SK-N-DZ (cell line): ENCODE measurements at regions not wholly inside any gene's neighbourhood (a gene's known extent, or its start where the extent isn't known, plus 50 kb on each side); places are given as distances from the start of the nearest gene placed in this dataset.

Experiments used
- DNase-seq: peaks from one replicate; pipeline ENCODE4 v3.0.0-alpha.2; 2015; ENCODE audit warnings: low spot score

DNA sequence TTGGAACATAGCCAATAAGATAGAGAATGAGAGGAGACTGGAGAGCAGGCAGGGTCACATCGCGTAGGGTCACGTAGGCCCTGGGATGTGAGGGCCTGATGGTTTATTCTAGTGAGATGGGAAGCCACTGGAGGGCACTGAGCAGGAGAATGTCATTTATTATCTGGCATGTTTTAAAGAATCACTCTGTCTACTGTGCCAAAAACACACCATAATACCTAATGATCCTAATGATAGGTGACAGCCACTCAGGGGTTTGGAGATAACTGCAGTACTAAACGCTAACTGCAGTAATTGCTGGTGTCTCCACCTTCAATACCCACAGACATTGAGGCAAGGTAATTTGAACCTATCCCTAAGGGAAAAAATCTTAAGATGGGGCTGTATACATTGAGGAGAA lies 185.4 kb downstream of the TTLL7 start:
- DNase-seq = peak; percentile 78

DNA sequence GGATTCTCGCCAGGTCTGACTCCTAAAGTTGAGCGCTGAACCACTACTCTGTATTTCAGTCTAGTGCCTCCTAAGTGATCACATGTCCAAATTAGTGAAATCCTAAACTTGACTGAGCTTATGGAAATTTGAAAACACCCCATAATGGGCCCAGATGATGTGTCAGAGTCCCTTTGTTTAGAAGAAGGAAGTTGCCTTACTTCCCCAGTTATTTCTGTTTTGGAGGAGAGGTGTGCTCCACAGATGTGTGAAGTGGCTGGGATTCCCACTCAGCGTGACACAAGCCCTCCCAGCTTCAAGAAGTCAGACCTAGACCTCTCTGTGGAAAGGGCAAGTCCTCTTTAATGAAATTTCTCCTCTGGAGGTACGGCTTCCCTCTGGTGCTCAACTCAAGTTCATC lies 188.8 kb downstream of the TTLL7 start:
- DNase-seq = no peak

GRCh38 chr1:83808536-83808935 lies 190.4 kb downstream of the TTLL7 start:
- no peak for DNase-seq

DNA sequence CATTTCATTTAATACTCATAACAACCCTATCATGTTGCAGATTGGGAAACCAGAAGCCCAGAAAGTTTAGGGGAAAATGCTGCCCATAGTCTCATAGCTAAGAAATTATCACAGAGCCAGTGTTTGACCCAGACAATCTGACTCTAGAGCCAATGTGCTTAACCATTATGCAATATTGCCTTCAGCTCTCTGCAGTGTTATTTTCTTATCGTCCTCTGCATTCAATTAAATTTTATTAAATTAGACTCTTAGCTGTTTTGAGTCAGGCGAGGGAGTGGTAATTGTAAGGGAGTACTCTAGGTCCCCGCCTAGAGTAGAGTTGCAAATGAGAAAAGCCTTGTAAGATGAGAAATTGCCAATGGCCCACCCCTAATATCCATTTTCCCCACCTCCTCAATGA lies 191.1 kb downstream of the TTLL7 start:
- peak; percentile 11 for DNase-seq

DNA sequence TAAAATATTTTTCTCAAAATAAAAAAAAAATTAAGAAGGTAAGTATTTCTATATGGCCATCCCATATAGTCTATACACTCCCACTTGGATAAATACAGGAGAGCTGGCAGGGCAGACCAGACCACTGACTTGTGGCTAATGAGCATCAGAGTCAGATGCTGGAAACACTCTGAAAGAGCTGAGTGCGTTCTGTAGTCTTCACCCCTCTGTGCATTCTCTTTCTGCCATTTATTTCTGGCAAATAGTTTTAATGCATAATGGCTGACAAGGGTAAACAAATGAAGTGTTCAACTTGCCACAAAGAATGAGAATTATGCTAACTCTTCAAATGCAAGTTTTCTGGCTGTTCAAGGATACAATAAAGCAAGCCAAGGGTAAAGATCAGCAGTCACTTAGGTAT lies 191.7 kb downstream of the TTLL7 start:
- DNase-seq = no peak

DNA sequence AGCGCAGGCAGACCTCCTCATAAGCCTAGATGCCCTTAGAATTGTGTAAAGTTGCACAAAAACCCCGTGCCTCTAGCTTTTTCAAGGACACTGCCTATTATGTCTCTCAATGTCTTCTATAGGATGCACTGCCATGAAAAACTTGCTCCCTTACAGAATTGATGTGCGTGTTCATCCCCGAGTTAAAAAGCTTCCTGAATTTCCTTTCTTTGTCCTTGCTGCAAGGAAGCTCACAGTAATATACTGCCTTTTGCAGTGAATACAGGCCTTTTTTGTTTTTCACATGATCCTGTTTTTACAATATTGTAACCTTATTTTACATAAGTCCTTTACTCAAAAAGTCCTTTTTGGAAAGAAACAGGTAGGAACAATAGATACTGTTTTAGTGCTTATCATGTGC lies 193.0 kb downstream of the TTLL7 start:
- no peak for DNase-seq

DNA sequence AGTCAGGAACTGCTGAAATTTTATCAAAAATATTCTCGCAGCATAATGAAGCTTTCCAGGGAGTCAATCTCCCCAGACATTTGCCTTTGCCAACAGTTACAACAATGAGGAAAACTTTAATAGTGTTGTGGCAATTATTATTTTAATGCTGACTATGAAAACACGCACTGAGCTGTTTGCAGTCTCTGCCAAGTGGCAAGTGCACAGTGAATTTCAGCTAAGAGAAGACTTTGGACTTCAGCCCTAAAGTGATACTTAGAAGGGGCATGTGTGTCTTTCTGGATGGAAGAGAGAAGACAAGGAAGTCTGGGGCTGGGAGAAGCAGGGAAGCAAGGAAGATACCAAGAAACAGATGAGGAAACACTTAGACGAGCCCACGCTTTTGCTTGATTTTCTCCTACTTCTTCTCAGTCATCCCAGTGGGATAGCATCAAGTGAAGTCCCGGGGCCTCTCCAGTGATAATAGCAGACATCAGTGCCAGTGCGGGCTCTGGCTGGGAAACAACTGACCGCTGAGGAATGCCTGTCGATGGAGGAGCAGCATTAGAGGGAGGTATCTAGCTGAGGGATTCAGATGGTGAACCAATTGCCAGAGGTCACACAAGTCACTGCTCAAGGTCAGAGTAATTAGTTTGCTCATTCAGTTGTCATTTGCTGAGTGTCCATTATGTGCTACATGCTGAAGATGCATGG lies 196.3 kb downstream of the TTLL7 start:
- DNase-seq = no peak

GRCh38 chr1:83802023-83802422 lies 196.9 kb downstream of the TTLL7 start:
- DNase-seq = no peak

DNA sequence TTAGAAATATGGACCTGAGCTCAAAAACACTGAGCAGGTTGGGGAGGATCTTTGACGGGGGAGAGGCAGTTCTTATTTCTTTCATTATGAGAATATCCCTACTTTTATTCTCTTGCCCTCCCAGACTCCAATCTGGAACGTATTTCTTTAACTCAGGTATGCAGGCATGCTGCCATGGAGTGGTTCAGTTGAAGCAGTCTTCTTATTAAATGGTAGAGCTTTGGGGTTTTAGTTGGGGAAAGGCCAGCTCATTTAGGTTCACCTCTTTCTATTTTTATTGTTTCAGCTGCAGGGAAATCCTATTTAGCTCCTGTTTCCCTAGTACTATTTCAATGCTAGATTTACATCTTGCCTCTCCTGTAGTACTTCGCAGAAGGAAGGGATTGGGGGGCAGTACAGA lies 198.9 kb downstream of the TTLL7 start:
- DNase-seq = no peak

GRCh38 chr1:83799594-83799993 lies 199.3 kb downstream of the TTLL7 start:
- no peak for DNase-seq

DNA sequence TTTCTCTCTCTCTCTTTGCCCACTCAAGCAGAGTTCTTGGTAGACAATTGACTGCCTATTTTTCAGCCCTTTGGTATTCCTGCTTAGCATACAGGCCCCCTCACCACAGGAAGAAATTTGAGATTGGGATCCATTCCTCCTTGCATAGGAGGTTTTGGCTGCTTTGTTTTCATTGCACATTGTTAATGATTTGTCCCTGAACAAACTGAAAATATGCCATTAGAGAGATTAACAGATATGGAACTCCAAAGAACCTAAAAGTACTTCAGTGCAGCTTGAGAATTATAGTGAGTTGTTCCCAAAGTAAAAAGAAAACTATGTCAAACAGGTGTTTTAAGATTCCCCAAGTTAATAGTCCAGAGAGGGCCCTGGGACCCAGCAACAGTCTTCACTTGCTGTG lies 200.0 kb downstream of the TTLL7 start:
- DNase-seq = no peak

GRCh38 chr1:83796409-83796808 lies 202.5 kb downstream of the TTLL7 start:
- no peak for DNase-seq

DNA sequence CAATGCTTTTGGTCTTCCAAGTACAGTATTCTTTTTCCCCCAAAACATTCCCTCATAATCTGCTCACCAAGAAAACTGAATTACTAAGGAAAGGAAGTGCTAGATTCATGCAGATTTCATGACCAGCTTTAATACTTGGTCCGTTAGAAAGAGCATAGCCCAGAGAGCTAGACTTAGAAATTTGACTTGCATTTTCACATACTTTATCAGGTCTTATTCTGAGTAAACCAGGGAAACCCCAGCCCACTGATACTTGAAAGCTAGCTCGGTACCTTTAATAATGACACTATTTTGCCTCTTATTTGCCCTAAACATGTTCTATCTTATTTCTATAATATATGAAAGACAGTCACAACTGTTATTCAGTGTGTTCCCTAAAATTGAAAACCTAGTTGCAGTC lies 204.5 kb downstream of the TTLL7 start:
- no peak for DNase-seq

DNA sequence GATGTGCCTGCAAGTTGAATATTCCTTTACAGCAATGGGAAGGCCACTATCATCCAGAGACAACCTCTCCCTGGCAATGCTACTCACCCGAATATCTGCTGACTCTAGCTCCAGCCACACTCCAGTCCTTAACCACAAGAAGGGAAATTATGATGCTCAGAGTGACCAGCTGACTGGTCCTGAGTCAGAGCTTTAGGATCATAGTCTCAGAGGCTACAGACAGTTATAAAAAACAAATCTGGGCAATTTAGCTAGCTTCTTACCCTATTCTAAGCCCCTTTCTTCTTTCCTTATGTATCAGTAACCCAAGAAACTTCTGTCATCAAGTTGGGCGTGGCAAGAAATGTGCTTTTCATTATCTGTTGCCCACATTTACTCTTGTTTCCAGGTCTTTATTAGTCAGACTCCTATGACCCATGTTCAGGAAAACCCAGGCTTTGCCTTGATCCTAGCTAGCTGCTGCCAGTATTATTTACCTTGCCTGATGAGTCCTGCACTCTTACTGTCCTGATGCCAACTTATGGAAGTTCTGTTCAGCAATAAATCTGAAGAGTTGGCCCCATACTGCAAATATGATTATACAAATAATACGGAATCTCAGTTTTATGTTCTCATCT lies 207.0 kb downstream of the TTLL7 start:
- no peak for DNase-seq

DNA sequence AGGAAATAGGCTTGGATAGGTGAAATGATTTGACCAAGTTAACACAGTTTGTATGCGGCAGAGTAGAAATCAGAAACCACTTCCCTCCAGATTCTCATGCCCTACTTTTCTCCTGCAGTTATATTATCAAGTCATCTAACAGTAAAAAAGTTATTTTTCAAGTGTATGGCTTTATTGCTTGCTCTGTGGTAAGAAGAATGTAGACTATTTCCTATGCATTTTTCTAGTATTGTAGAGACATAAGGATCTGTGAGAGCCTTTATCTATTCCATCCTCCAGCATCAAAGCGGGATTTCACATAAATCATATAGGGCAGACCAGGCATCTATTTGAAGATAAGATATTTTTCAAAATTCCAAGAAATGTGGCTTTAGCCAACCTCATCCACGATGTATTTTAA lies 208.5 kb downstream of the TTLL7 start:
- no peak for DNase-seq

DNA sequence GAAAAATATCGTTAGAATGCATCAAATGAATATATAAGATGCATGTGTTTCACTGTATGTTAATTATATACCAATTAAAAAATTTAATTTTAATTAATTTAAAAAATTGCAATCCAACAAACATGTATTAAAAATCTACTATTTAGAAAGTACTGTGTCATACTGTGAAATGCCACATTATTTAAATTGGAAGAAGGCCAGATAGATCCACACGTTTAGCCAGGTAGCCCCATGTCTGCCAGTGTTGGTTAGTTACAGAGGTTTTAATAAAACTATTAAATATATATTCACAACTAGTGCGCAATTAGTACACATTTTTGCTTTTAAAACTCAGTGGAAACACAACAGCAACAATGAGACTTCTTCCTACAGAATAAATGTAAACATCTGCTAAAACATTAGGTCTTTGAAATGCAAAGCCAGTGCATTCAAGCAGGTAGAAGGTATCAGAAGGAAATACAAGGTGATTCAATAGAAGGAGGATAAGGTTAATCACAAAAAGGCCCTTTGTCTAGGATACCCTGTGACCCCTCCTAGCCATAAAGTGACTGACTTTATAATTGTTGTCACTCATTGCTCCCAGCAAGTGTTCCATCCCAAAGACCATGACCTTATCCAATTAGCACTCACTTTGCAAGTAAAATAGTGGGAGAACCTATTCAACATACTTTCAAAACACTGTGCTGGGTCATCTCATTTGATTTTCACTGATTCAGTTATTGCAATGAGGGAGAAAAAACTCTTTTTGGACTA lies 211.5 kb downstream of the TTLL7 start:
- DNase-seq = no peak

GRCh38 chr1:83781667-83782066 lies 217.3 kb downstream of the TTLL7 start:
- DNase-seq = no peak

- DNase-seq = no peak
Observed at GRCh38 chr1:83779565-83779964, 219.4 kb downstream of the TTLL7 start.

- DNase-seq = no peak
Observed at GRCh38 chr1:83777758-83778101, 221.2 kb downstream of the TTLL7 start.

DNA sequence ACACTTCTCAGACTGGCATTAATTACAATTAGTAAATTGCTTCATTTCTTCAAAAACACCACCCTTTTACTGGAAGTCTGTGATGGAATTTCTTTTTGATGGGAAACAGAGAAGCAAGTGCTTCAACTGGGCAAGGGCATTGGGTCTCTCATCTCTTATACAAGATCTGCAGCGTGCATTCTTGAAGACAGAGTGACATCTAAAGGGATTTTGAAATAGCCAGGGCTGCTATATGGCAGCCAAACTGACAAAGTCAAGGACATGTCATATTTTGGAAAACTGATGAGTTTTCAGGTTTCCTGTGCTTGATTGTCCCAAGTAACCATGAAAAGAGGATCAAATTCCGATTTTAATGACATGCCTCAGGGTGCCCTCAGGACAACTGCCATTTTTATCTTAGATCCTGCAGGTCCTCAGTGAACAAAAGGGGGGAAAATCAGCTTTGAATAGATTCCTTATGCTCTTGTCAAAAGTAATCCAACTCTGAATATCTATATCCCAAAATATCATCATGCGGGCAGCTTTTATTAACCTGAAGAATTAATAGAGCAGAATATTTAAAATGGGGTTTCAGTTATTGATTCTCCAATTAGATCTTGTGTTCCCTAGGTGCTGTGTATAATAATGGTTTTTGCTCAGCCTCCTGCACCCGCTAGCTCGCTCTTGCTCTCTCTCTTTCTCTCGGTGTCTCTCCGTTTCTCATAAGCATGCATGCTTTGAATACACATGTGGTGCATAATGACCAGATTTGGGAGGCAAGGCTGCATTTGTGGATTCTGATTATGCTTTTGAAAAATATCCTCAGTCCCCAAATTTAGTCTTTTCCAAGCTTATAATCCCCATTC lies 221.8 kb downstream of the TTLL7 start:
- no peak for DNase-seq

DNA sequence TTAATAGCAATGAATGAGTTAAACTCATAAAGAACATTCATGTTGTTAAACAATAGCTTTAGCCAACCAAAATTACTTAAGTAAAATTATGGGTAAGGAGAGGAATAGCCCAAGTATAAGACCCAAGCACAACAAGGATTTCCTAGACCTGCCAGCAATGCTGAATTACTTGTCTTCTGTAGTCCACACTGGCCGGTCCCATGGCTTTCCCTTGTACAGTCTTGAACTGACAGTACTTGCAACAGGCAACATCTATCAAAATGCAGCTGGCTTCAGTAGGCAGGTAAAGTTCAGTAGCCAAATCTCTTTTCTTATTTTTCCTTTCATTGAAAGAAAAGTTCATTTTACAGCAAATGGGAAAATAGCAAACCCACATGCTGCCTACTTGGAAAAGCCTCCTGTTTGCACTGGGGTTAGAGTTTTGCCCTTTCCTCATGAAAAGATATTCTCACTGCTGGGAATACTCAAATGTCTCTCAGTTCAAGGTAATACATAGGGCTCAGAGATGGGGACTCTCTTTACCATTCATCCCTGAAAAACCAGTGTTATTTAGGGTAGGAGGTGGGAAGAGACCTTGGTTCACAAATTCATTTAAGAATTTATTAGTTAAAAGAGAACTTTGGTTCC lies 222.8 kb downstream of the TTLL7 start:
- no peak for DNase-seq

- no peak for DNase-seq
Observed at GRCh38 chr1:83773059-83773458, 225.9 kb downstream of the TTLL7 start.
